DND-41 (cell line): ENCODE measurements at regions not wholly inside any gene's neighbourhood (a gene's known extent, or its start where the extent isn't known, plus 50 kb on each side); places are given as distances from the start of the nearest gene placed in this dataset.

ENCODE experiments used
- ATAC-seq: fragments of 200-7000 bp; cut with Tn5 transposase; 3 replicates; pipeline ENCODE4 v1.9.1; 2021; ENCODE audit warnings: low read depth; ENCODE audit not compliant: insufficient read depth
- DNase-seq: peaks from one replicate; pipeline ENCODE4 v3.0.0-alpha.2; 2020
- H2AFZ ChIP-seq: 2 replicates; pipeline ENCODE4 v1.6.0; 2012; ENCODE audit warnings: low read depth, low read length
- H3K27ac ChIP-seq: 2 replicates; pipeline ENCODE4 v1.5.1; 2012; ENCODE audit warnings: low read length, inconsistent platforms
- H3K27me3 ChIP-seq: fragments of 200-600 bp; sonication (generic); 2 replicates; pipeline ENCODE4 v1.6.0; 2012; ENCODE audit warnings: low read length, mild to moderate bottlenecking, inconsistent platforms; ENCODE audit not compliant: insufficient read depth, poor library complexity
- H3K36me3 ChIP-seq: 2 replicates; pipeline ENCODE4 v1.5.1; 2012; ENCODE audit warnings: low read length, inconsistent platforms; ENCODE audit not compliant: insufficient read depth
- H3K4me1 ChIP-seq: 2 replicates; pipeline ENCODE4 v1.5.1; 2012; ENCODE audit warnings: mild to moderate bottlenecking, low read length; ENCODE audit not compliant: insufficient read depth
- H3K4me2 ChIP-seq: 2 replicates; pipeline ENCODE4 v1.6.0; 2012; ENCODE audit warnings: mild to moderate bottlenecking, moderate library complexity, low read length, inconsistent platforms; ENCODE audit not compliant: insufficient read depth
- H3K4me3 ChIP-seq, 2 experiments: fragments of 200-600 bp in 1 of 2; shearing (Covaris generic) in 1 of 2; 2 replicates each; pipeline ENCODE4 v1.5.1; 2012 to 2016; ENCODE audit warnings: inconsistent platforms in 2 of 2, low read length in 2 of 2, mild to moderate bottlenecking in 2 of 2, low read depth in 1 of 2, moderate library complexity in 1 of 2
- H3K79me2 ChIP-seq: 2 replicates; pipeline ENCODE4 v1.6.0; 2012; ENCODE audit warnings: low read length, inconsistent platforms; ENCODE audit not compliant: insufficient read depth
- H3K9ac ChIP-seq: 2 replicates; pipeline ENCODE4 v1.6.0; 2012; ENCODE audit warnings: low read depth, mild to moderate bottlenecking, inconsistent platforms, low read length, moderate library complexity
- H3K9me3 ChIP-seq: 2 replicates; pipeline ENCODE4 v1.5.1; 2012; ENCODE audit warnings: low read length, moderate library complexity, mild to moderate bottlenecking, inconsistent platforms; ENCODE audit not compliant: insufficient read depth, severe bottlenecking
- H4K20me1 ChIP-seq: 2 replicates; pipeline ENCODE4 v1.6.0; 2012; ENCODE audit warnings: low read length; ENCODE audit not compliant: insufficient read depth
- EZH2 ChIP-seq: IDR thresholded peaks from 3 replicates; pipeline ENCODE4 v1.6.1; 2012; ENCODE audit warnings: borderline replicate concordance, low read depth, mild to moderate bottlenecking, moderate library complexity, low read length, inconsistent platforms; ENCODE audit not compliant: severe bottlenecking
- TF ChIP-seq, protein P1 (sequence below): IDR thresholded peaks from 2 replicates; pipeline ENCODE4 v1.5.1; 2012; ENCODE audit warnings: borderline replicate concordance, low read length, moderate library complexity, mild to moderate bottlenecking; ENCODE audit not compliant: poor library complexity, severe bottlenecking; ENCODE audit errors: extremely low read depth

DNA sequence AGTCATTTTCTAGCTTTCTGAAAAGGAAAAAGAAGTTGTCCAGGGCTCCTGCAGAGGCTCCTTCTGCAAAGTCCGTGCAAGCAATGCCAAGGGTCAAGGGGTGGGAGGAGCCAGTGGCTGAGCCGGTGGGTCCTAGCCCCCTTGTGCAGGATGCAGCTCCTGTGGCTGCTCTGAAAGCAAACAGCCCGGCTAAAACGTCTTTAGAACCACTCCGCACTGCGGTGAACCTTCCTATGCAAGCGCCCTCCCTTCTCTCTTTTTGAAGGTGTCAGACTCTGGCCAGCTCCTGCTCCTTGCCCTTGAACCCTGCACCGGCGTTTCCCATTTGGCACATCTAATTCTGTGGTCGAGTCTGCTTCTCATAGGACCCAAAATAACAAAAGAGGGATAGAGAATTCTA, 183.1 kb downstream of the UACA start:
- no peaks in the 10 kb centered on the region for H4K20me1 ChIP-seq
- no peaks in the 10 kb centered on the region for H3K36me3 ChIP-seq
- H3K9me3 ChIP-seq: no peaks in the 10 kb centered on the region
- DNase-seq: no peak
- no peaks in the 10 kb centered on the region for H3K27me3 ChIP-seq
- TF ChIP-seq EZH2: no peak
- TF ChIP-seq, protein P1, sequence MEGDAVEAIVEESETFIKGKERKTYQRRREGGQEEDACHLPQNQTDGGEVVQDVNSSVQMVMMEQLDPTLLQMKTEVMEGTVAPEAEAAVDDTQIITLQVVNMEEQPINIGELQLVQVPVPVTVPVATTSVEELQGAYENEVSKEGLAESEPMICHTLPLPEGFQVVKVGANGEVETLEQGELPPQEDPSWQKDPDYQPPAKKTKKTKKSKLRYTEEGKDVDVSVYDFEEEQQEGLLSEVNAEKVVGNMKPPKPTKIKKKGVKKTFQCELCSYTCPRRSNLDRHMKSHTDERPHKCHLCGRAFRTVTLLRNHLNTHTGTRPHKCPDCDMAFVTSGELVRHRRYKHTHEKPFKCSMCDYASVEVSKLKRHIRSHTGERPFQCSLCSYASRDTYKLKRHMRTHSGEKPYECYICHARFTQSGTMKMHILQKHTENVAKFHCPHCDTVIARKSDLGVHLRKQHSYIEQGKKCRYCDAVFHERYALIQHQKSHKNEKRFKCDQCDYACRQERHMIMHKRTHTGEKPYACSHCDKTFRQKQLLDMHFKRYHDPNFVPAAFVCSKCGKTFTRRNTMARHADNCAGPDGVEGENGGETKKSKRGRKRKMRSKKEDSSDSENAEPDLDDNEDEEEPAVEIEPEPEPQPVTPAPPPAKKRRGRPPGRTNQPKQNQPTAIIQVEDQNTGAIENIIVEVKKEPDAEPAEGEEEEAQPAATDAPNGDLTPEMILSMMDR: no peak
- H2AFZ ChIP-seq: no peak overlapping the region
- H3K4me1 ChIP-seq: no peaks in the 10 kb centered on the region
- ATAC-seq: no peak
- no peak overlapping the region for H3K4me2 ChIP-seq
- H3K9ac ChIP-seq: no peak overlapping the region
- H3K79me2 ChIP-seq: no peaks in the 10 kb centered on the region
- no peak overlapping the region for H3K4me3 ChIP-seq
- no peak overlapping the region for H3K27ac ChIP-seq

DNA sequence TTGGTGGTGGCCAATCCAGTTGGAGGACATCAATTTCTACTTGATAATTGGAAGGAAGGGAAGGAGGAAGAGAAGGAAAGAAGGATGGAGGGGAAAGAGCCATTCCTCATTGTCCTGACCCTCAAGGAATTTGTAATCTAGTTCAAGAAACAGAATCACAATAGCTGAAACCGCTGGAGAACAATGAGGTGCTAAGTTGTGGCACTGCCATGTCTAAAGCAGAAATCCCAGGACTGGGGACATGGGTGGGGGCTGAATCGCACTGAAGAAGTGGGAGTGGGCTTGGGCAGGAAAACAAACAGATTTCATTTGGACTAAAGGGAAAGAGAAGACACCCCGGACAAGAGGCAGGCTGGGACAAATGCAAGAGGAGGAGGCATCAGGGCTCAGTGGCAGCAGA, 183.6 kb downstream of the UACA start:
- Histone ChIP-seq H3K4me1 (no peaks in the 10 kb centered on the region), H4K20me1 (no peaks in the 10 kb centered on the region), H3K79me2 (no peaks in the 10 kb centered on the region), H3K27ac (no peak overlapping the region), H3K4me2 (no peak overlapping the region), H3K36me3 (no peaks in the 10 kb centered on the region), H3K4me3 (no peak overlapping the region), H2AFZ (no peak overlapping the region), H3K9ac (no peak overlapping the region), H3K27me3 (no peaks in the 10 kb centered on the region), H3K9me3 (no peaks in the 10 kb centered on the region)
- ATAC-seq (no peak), DNase-seq (no peak)
- TF ChIP-seq, protein P1: no peak
- no peak for TF ChIP-seq EZH2

DNA sequence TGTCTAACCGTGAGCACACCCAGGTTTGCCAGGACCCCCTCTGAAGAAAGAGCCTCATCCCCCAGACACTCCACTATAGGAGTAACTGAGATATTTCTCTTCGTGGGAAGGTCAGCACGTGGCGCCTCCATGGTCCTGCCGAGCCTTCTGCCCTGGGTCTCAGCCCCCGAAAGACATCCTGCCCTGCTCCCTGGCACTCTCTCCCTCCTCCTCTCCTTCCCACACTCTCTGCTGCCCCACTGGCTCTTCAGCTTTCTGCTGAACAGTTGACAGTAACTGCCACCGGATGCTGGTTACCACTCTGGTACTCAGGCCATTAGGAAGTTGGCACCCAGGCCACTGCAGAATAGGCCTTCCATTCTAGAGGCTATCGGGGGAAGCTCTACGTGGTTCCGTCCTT, 185.2 kb downstream of the UACA start:
- H3K27ac ChIP-seq: no peak overlapping the region
- H3K4me2 ChIP-seq: no peak overlapping the region
- H3K27me3 ChIP-seq: no peaks in the 10 kb centered on the region
- H3K9me3 ChIP-seq: no peaks in the 10 kb centered on the region
- no peaks in the 10 kb centered on the region for H3K4me1 ChIP-seq
- no peak overlapping the region for H3K4me3 ChIP-seq
- DNase-seq (no peak), ATAC-seq (no peak)
- H3K9ac ChIP-seq: no peak overlapping the region
- H3K36me3 ChIP-seq: no peaks in the 10 kb centered on the region
- H3K79me2 ChIP-seq: no peaks in the 10 kb centered on the region
- no peak overlapping the region for H2AFZ ChIP-seq
- TF ChIP-seq, protein P1: no peak
- no peak for TF ChIP-seq EZH2
- H4K20me1 ChIP-seq: no peaks in the 10 kb centered on the region

DNA sequence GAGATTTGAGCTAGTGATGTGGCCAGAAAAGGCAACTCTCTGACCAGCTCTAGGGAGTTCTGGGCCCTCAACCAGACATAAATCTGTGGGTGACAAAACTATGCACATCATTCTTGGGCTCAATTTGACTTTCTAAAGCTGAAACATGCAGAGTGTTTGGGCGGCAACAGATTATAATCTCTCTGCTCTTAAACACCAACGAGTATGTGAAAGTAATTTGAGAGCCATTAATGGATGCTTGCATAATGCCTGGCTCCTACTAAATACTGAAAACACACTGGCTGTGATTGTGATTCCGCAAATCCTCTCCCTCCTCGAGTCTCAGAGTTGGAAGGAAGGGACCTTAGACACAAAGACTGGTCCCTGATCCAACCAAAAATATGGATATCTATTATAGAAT, 186.7 kb downstream of the UACA start:
- Histone ChIP-seq H4K20me1 (no peaks in the 10 kb centered on the region), H3K9me3 (no peaks in the 10 kb centered on the region), H3K36me3 (no peaks in the 10 kb centered on the region), H2AFZ (no peak overlapping the region), H3K4me1 (no peaks in the 10 kb centered on the region), H3K27ac (no peak overlapping the region), H3K27me3 (no peaks in the 10 kb centered on the region), H3K9ac (no peak overlapping the region), H3K79me2 (no peaks in the 10 kb centered on the region), H3K4me2 (no peak overlapping the region), H3K4me3 (no peak overlapping the region)
- DNase-seq (no peak), ATAC-seq (no peak)
- TF ChIP-seq, protein P1: no peak
- no peak for TF ChIP-seq EZH2
